ENCODE measurements at regions not wholly inside any gene's neighbourhood (a gene's known extent, or its start where the extent isn't known, plus 50 kb on each side); places are given as distances from the start of the nearest gene placed in this dataset.

DNA sequence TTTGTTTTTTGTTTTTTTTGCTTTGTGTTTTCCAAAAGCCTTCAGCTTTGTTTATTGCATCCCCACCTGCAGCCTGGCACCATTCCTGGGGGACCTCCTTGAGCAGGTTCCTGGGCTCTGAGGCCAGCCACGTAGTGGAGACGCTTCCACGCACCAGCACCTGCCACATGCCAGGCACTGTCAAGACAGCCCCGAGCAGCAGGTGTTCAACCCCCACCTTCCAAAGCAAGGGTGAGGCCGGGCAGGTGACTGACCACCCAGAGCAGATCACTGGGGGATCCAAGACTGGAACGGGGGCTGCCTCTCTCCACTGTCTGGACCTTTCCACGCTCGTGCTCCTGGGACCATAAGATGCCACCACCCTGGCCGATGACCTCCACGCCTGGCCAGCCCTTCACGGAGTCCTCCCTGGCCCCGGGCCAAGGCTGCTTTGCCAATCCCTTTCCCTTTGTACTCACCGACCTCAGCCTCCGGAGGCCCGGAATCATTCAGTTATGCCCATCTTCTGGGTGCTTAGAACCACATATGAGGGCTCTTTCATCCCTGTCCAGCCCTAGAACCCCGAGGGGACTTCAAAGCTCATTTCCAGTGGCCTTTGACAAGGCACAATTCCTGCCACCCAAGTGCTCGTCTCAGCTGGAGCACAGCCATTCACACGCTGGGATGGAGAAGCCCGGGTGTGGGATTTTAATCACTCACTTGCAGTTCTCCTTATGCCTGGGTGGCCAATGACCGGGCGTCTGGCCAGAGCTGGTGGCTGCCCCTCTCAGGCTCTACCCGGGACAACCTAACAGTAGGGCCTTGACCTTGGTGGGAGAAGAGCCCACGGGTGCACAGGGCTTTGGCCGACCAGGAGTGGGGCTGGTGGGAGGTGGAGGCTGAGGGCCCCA lies 330.8 kb downstream of the NPHP4 start:
- RAD21 ChIA-PET (ENCODE audit: low non-redundant PET in 1 of 2, low total read pairs in 2 of 2, uncharacterized antibody in 2 of 2, unreplicated experiment in 2 of 2) = no interaction called here
- H2AFZ ChIP-seq (ENCODE audit: low read depth, low read length, poor library complexity, severe bottlenecking) = no peak overlapping the region
- POLR2A ChIA-PET = no interaction called here
- no peaks in the 10 kb centered on the region for H3K9me3 ChIP-seq (ENCODE audit: control insufficient read depth in 1 of 2, insufficient read depth in 1 of 2, low read depth in 1 of 2, low read length in 2 of 2)
- no peaks in the 10 kb centered on the region for H3K9me2 ChIP-seq (ENCODE audit: insufficient read depth)
- H3K36me3 ChIP-seq (ENCODE audit: control insufficient read depth in 1 of 2, insufficient read depth in 2 of 2, low read length in 2 of 2) = no peaks in the 10 kb centered on the region
- TF ChIP-seq ZNF274 (IDR thresholded peaks at IDR 0.05; ENCODE audit: low read depth, low read length) (no peak), SP1 (IDR thresholded peaks at IDR 0.05; ENCODE audit: low read depth) (no peak), CEBPB (IDR thresholded peaks at IDR 0.05; ENCODE audit: low read depth) (no peak), SRF (IDR thresholded peaks at IDR 0.05; ENCODE audit: low read depth) (no peak), CBX3 (IDR thresholded peaks at IDR 0.05; ENCODE audit: low read depth) (no peak), ZFX (IDR thresholded peaks at IDR 0.05) (no peak), FOSL1 (IDR thresholded peaks at IDR 0.05; ENCODE audit: low read depth) (no peak), EZH2phosphoT487 (IDR thresholded peaks at IDR 0.05; ENCODE audit: borderline replicate concordance) (no peak)
- TF ChIP-seq, protein P1, sequence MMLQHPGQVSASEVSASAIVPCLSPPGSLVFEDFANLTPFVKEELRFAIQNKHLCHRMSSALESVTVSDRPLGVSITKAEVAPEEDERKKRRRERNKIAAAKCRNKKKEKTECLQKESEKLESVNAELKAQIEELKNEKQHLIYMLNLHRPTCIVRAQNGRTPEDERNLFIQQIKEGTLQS (IDR thresholded peaks at IDR 0.05) = no peak
- TF ChIP-seq, protein P2, sequence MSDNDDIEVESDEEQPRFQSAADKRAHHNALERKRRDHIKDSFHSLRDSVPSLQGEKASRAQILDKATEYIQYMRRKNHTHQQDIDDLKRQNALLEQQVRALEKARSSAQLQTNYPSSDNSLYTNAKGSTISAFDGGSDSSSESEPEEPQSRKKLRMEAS (IDR thresholded peaks at IDR 0.05) = no peak
- TF ChIP-seq, protein P3, sequence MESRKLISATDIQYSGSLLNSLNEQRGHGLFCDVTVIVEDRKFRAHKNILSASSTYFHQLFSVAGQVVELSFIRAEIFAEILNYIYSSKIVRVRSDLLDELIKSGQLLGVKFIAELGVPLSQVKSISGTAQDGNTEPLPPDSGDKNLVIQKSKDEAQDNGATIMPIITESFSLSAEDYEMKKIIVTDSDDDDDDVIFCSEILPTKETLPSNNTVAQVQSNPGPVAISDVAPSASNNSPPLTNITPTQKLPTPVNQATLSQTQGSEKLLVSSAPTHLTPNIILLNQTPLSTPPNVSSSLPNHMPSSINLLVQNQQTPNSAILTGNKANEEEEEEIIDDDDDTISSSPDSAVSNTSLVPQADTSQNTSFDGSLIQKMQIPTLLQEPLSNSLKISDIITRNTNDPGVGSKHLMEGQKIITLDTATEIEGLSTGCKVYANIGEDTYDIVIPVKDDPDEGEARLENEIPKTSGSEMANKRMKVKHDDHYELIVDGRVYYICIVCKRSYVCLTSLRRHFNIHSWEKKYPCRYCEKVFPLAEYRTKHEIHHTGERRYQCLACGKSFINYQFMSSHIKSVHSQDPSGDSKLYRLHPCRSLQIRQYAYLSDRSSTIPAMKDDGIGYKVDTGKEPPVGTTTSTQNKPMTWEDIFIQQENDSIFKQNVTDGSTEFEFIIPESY (IDR thresholded peaks at IDR 0.05; ENCODE audit: extremely low read depth, insufficient replicate concordance, low read length) = no peak
- no peak overlapping the region for H3K4me2 ChIP-seq (ENCODE audit: low read length)
- no peaks in the 10 kb centered on the region; the same call in 1 of the 2 replicates for H3K27me3 ChIP-seq (ENCODE audit: insufficient read depth, low read length)
- H3K9ac ChIP-seq (ENCODE audit: low read length) = no peak overlapping the region
- CTCF ChIA-PET = no interaction called here
- no peaks in the 10 kb centered on the region for H3K4me1 ChIP-seq (ENCODE audit: control insufficient read depth in 1 of 2, insufficient read depth in 2 of 2, low read length in 2 of 2)
- ATAC-seq (no peak), DNase-seq (ENCODE audit: low read depth, low spot score) (no peak)
- intact Hi-C loops (cut with micrococcal nuclease) = no loop called here
- no peak overlapping the region for H3K27ac ChIP-seq (ENCODE audit: low read depth, low read length)
- BruUV-seq (replicated peaks) = no TSS peak
- H3K79me2 ChIP-seq (ENCODE audit: insufficient read depth, low read length) = no peaks in the 10 kb centered on the region
- no peak overlapping the region for H3K4me3 ChIP-seq (replicated peaks in 1 of 2; ENCODE audit: low read depth in 1 of 2, low read length in 2 of 2)
- H4K20me1 ChIP-seq (ENCODE audit: insufficient read depth) = no peaks in the 10 kb centered on the region

Data from HCT116 (cell line).